MM.1S (cell line): ENCODE measurements at regions not wholly inside any gene's neighbourhood (a gene's known extent, or its start where the extent isn't known, plus 50 kb on each side); places are given as distances from the start of the nearest gene placed in this dataset.

Experiments used
- EZH2 ChIP-seq: fragments of 300-600 bp; sonication (generic); optimal IDR thresholded peaks from 2 replicates; pipeline ENCODE3; 2017; ENCODE audit warnings: low read depth, mild to moderate bottlenecking, antibody characterized with exemption, low read length, mixed read lengths
- EZH2phosphoT487 ChIP-seq: fragments of 300-600 bp; sonication (generic); IDR thresholded peaks from 2 replicates; pipeline ENCODE4 v1.6.1; 2018; ENCODE audit warnings: antibody characterized with exemption, low read length
- TF ChIP-seq, protein P1 (sequence below): fragments of 300-600 bp; sonication (generic); IDR thresholded peaks from 2 replicates; pipeline ENCODE4 v1.5.1; 2016; ENCODE audit warnings: antibody characterized with exemption, low read length, mixed read lengths

- TF ChIP-seq, protein P1, sequence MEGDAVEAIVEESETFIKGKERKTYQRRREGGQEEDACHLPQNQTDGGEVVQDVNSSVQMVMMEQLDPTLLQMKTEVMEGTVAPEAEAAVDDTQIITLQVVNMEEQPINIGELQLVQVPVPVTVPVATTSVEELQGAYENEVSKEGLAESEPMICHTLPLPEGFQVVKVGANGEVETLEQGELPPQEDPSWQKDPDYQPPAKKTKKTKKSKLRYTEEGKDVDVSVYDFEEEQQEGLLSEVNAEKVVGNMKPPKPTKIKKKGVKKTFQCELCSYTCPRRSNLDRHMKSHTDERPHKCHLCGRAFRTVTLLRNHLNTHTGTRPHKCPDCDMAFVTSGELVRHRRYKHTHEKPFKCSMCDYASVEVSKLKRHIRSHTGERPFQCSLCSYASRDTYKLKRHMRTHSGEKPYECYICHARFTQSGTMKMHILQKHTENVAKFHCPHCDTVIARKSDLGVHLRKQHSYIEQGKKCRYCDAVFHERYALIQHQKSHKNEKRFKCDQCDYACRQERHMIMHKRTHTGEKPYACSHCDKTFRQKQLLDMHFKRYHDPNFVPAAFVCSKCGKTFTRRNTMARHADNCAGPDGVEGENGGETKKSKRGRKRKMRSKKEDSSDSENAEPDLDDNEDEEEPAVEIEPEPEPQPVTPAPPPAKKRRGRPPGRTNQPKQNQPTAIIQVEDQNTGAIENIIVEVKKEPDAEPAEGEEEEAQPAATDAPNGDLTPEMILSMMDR = no peak
- TF ChIP-seq EZH2 (no peak), EZH2phosphoT487 (no peak)
Measured at GRCh38 chr14:98056946-98057345, 1215.1 kb downstream of the BCL11B start.
